A549 (cell line): ENCODE measurements at regions not wholly inside any gene's neighbourhood (a gene's known extent, or its start where the extent isn't known, plus 50 kb on each side); places are given as distances from the start of the nearest gene placed in this dataset.

Experiments used
- RAD21 ChIP-seq, 2 experiments: fragments of >200 bp in 1 of 2; sonication (Bioruptor Twin) in 1 of 2; formaldehyde crosslinking in 1 of 2; IDR thresholded peaks in 1 of 2; conservative IDR thresholded peaks in 1 of 2; 2 replicates in 1 of 2; 3 replicates in 1 of 2; pipeline ENCODE4 v1.6.1; 2012 to 2018; ENCODE audit warnings: inconsistent platforms in 1 of 2
- TF ChIP-seq, protein P1 (sequence below): fragments of 200-600 bp; sonication (generic); IDR thresholded peaks from 2 replicates; pipeline ENCODE4 v1.6.1; 2016; ENCODE audit warnings: antibody characterized with exemption, mild to moderate bottlenecking, moderate library complexity
- TF ChIP-seq, protein P2 (sequence below): fragments of >200 bp; sonication (Bioruptor Twin); formaldehyde crosslinking; IDR thresholded peaks from 3 replicates; pipeline ENCODE4 v1.5.1; 2016

DNA sequence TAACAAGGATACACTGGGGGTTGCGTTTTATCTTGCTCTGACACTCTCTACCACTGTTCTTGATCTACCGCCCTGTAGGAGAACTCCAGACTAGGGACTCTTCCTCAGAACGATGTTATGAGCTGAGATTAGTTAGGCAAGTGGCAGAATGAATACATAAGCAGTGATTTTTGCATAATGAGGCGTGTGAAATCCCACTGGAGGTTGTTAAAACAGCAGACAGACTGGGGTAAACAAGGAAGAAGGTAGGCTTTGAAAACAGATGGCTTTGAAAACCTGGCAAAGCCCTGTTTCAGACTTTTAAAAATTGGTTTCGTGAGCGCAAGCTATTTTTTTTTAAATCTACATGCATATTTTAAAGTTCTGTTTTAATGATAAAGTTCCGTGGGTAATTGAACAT, 785.2 kb downstream of the TYW1 start:
- TF ChIP-seq, protein P1, sequence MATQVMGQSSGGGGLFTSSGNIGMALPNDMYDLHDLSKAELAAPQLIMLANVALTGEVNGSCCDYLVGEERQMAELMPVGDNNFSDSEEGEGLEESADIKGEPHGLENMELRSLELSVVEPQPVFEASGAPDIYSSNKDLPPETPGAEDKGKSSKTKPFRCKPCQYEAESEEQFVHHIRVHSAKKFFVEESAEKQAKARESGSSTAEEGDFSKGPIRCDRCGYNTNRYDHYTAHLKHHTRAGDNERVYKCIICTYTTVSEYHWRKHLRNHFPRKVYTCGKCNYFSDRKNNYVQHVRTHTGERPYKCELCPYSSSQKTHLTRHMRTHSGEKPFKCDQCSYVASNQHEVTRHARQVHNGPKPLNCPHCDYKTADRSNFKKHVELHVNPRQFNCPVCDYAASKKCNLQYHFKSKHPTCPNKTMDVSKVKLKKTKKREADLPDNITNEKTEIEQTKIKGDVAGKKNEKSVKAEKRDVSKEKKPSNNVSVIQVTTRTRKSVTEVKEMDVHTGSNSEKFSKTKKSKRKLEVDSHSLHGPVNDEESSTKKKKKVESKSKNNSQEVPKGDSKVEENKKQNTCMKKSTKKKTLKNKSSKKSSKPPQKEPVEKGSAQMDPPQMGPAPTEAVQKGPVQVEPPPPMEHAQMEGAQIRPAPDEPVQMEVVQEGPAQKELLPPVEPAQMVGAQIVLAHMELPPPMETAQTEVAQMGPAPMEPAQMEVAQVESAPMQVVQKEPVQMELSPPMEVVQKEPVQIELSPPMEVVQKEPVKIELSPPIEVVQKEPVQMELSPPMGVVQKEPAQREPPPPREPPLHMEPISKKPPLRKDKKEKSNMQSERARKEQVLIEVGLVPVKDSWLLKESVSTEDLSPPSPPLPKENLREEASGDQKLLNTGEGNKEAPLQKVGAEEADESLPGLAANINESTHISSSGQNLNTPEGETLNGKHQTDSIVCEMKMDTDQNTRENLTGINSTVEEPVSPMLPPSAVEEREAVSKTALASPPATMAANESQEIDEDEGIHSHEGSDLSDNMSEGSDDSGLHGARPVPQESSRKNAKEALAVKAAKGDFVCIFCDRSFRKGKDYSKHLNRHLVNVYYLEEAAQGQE = no peak
- TF ChIP-seq, protein P2, sequence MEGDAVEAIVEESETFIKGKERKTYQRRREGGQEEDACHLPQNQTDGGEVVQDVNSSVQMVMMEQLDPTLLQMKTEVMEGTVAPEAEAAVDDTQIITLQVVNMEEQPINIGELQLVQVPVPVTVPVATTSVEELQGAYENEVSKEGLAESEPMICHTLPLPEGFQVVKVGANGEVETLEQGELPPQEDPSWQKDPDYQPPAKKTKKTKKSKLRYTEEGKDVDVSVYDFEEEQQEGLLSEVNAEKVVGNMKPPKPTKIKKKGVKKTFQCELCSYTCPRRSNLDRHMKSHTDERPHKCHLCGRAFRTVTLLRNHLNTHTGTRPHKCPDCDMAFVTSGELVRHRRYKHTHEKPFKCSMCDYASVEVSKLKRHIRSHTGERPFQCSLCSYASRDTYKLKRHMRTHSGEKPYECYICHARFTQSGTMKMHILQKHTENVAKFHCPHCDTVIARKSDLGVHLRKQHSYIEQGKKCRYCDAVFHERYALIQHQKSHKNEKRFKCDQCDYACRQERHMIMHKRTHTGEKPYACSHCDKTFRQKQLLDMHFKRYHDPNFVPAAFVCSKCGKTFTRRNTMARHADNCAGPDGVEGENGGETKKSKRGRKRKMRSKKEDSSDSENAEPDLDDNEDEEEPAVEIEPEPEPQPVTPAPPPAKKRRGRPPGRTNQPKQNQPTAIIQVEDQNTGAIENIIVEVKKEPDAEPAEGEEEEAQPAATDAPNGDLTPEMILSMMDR = no peak
- no peak for TF ChIP-seq RAD21 (conservative IDR thresholded peaks at IDR 0.05 in 1 of 2, IDR thresholded peaks at IDR 0.05 in 1 of 2)
